ENCODE measurements at regions not wholly inside any gene's neighbourhood (a gene's known extent, or its start where the extent isn't known, plus 50 kb on each side); places are given as distances from the start of the nearest gene placed in this dataset.

DNA sequence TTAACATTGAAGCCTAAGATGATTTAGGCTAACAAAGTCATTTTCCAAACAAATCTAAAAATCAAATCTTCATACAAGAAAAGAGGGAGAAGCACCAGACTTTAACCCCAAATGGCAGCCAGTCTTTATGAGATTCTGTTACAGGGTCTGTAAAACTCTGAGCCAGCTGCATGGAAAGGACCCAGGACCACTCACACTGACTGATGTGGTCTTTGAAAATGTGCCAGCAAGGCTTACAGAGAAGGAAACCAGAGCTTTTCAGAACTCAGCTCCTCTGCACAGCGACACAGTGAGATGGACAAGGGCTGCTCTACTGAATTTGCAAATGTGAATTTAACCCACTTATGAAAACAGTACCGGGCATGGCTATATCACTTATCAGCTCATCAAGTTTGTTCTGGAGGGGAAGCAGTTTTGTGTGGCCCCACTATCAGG, 98.8 kb upstream of the SERP2 start:
- H3K36me3 ChIP-seq (ENCODE audit: control insufficient read depth in 2 of 2, insufficient read depth in 2 of 2, low read length in 1 of 2), result no peaks in the 10 kb centered on the region
- peaks cover 67 to 86% of the 10 kb centered on the region in 2 donors for H3K4me1 ChIP-seq (ENCODE audit: control insufficient read depth in 2 of 2, insufficient read depth in 2 of 2, low read length in 2 of 2)
- no peaks in the 10 kb centered on the region for H3K9me3 ChIP-seq (ENCODE audit: control insufficient read depth in 2 of 2, insufficient read depth in 1 of 2, low read length in 1 of 2)
- H3K27ac ChIP-seq (ENCODE audit: low read depth in 1 of 2, low read length in 1 of 2), result peak overlapping the region; percentile 97
- H3K27me3 ChIP-seq (ENCODE audit: control insufficient read depth in 2 of 2, insufficient read depth in 1 of 2, low read length in 1 of 2), result no peaks in the 10 kb centered on the region
- peak overlapping the region; percentile 31 to 47 for H3K4me3 ChIP-seq (ENCODE audit: low read length in 2 of 2)
- WGBS, result 3% methylated on average over 2 of the region's 2 CpGs
- DNase-seq (ENCODE audit: low read depth in 6 of 9, low spot score in 9 of 9), result peak in 4 of 9 donors; percentile 64 to 88 (median 72)

- peak in 2 of 9 donors; percentile 24 to 65 for DNase-seq (ENCODE audit: low read depth in 6 of 9, low spot score in 9 of 9)
- Histone ChIP-seq H3K27me3 (ENCODE audit: control insufficient read depth in 2 of 2, insufficient read depth in 1 of 2, low read length in 1 of 2) (no peaks in the 10 kb centered on the region), H3K27ac (ENCODE audit: low read depth in 1 of 2, low read length in 1 of 2) (peak overlapping the region; percentile 97), H3K4me1 (ENCODE audit: control insufficient read depth in 2 of 2, insufficient read depth in 2 of 2, low read length in 2 of 2) (peaks cover 65 to 82% of the 10 kb centered on the region in 2 donors), H3K4me3 (ENCODE audit: low read length in 2 of 2) (no peak overlapping the region), H3K9me3 (ENCODE audit: control insufficient read depth in 2 of 2, insufficient read depth in 1 of 2, low read length in 1 of 2) (no peaks in the 10 kb centered on the region), H3K36me3 (ENCODE audit: control insufficient read depth in 2 of 2, insufficient read depth in 2 of 2, low read length in 1 of 2) (no peaks in the 10 kb centered on the region)
These were observed 98.2 kb upstream of the SERP2 start for GRCh38 chr13:44275381-44275780.

DNA sequence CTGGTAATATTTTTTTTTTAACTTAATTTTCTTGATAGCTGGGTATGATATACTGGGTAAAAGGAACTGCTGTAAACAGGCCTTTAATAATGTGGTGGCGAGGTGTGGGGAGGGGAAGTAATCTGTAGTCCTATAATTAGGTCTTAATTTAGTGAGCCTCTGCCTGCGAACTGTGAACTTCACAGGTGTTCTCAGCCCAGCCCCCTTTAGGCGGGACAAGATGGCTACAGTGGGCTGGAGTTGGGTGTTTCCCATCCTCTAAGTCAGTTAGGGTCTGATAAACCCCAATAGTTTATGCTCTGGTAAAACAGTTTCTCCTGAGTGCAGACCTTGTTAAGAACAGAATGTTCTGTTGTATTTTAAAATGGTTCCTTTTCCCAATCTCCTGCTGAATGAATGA, 97.6 kb upstream of the SERP2 start:
- no peaks in the 10 kb centered on the region for H3K9me3 ChIP-seq (ENCODE audit: control insufficient read depth in 2 of 2, insufficient read depth in 1 of 2, low read length in 1 of 2)
- H3K4me1 ChIP-seq (ENCODE audit: control insufficient read depth in 2 of 2, insufficient read depth in 2 of 2, low read length in 2 of 2), result peaks cover 64 to 82% of the 10 kb centered on the region in 2 donors
- WGBS, result 20% methylated on average over 3 of the region's 3 CpGs
- no peaks in the 10 kb centered on the region for H3K27me3 ChIP-seq (ENCODE audit: control insufficient read depth in 2 of 2, insufficient read depth in 1 of 2, low read length in 1 of 2)
- no peak overlapping the region for H3K4me3 ChIP-seq (ENCODE audit: low read length in 2 of 2)
- peak in 3 of 9 donors; percentile 45 to 76 (median 61) for DNase-seq (ENCODE audit: low read depth in 6 of 9, low spot score in 9 of 9)
- no peaks in the 10 kb centered on the region for H3K36me3 ChIP-seq (ENCODE audit: control insufficient read depth in 2 of 2, insufficient read depth in 2 of 2, low read length in 1 of 2)
- H3K27ac ChIP-seq (ENCODE audit: low read depth in 1 of 2, low read length in 1 of 2), result peak overlapping the region; percentile 97

DNA sequence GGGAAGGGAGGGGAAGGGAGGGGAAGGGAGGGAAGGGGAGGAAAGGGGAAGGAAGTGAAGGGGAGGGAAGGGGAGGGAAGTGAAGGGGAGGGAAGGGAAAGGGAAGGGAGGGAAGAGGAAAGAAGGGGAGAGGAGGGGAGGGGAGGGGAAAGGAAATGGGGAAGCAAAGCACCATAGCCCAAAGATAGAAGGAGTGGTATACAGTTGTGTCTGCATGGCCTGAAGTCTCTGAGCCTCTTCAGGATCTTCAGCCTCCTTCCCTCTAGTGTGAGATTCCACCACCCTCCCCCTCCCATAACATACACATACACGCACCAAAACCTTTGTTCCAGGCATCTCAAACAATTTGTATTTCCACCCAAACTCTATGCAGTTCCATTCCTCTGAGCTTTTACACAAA, 96.2 kb upstream of the SERP2 start:
- WGBS, result 86% methylated on average over 1 of the region's 1 CpG
- Histone ChIP-seq H3K27me3 (ENCODE audit: control insufficient read depth in 2 of 2, insufficient read depth in 1 of 2, low read length in 1 of 2) (no peaks in the 10 kb centered on the region), H3K4me3 (ENCODE audit: low read length in 2 of 2) (no peak overlapping the region), H3K9me3 (ENCODE audit: control insufficient read depth in 2 of 2, insufficient read depth in 1 of 2, low read length in 1 of 2) (no peaks in the 10 kb centered on the region), H3K4me1 (ENCODE audit: control insufficient read depth in 2 of 2, insufficient read depth in 2 of 2, low read length in 2 of 2) (peaks cover 62 to 76% of the 10 kb centered on the region in 2 donors), H3K36me3 (ENCODE audit: control insufficient read depth in 2 of 2, insufficient read depth in 2 of 2, low read length in 1 of 2) (no peaks in the 10 kb centered on the region), H3K27ac (ENCODE audit: low read depth in 1 of 2, low read length in 1 of 2) (peak overlapping the region; percentile 69 to 96)
- DNase-seq (ENCODE audit: low read depth in 6 of 9, low spot score in 9 of 9), result no peak

- Histone ChIP-seq H3K27ac (ENCODE audit: low read depth in 1 of 2, low read length in 1 of 2) (peak overlapping the region; percentile 69 to 96), H3K4me3 (ENCODE audit: low read length in 2 of 2) (no peak overlapping the region), H3K27me3 (ENCODE audit: control insufficient read depth in 2 of 2, insufficient read depth in 1 of 2, low read length in 1 of 2) (no peaks in the 10 kb centered on the region), H3K4me1 (ENCODE audit: control insufficient read depth in 2 of 2, insufficient read depth in 2 of 2, low read length in 2 of 2) (peaks cover 56 to 69% of the 10 kb centered on the region in 2 donors), H3K9me3 (ENCODE audit: control insufficient read depth in 2 of 2, insufficient read depth in 1 of 2, low read length in 1 of 2) (no peaks in the 10 kb centered on the region), H3K36me3 (ENCODE audit: control insufficient read depth in 2 of 2, insufficient read depth in 2 of 2, low read length in 1 of 2) (no peaks in the 10 kb centered on the region)
- WGBS, result 24% methylated on average over 4 of the region's 4 CpGs
- peak in 5 of 9 donors; percentile 70 to 87 (median 75) for DNase-seq (ENCODE audit: low read depth in 6 of 9, low spot score in 9 of 9)
These were observed 95.5 kb upstream of the SERP2 start for GRCh38 chr13:44278166-44278565.

GRCh38 chr13:44280456-44280855, 93.2 kb upstream of the SERP2 start:
- Histone ChIP-seq H3K27me3 (ENCODE audit: control insufficient read depth in 2 of 2, insufficient read depth in 1 of 2, low read length in 1 of 2) (no peaks in the 10 kb centered on the region), H3K27ac (ENCODE audit: low read depth in 1 of 2, low read length in 1 of 2) (peak overlapping the region in 1 of 2 donors; percentile 53), H3K36me3 (ENCODE audit: control insufficient read depth in 2 of 2, insufficient read depth in 2 of 2, low read length in 1 of 2) (no peaks in the 10 kb centered on the region), H3K4me3 (ENCODE audit: low read length in 2 of 2) (no peak overlapping the region), H3K4me1 (ENCODE audit: control insufficient read depth in 2 of 2, insufficient read depth in 2 of 2, low read length in 2 of 2) (peaks cover 45 to 50% of the 10 kb centered on the region in 2 donors), H3K9me3 (ENCODE audit: control insufficient read depth in 2 of 2, insufficient read depth in 1 of 2, low read length in 1 of 2) (no peaks in the 10 kb centered on the region)
- DNase-seq (ENCODE audit: low read depth in 6 of 9, low spot score in 9 of 9), result no peak
- 96% methylated on average over 5 of the region's 5 CpGs for WGBS

GRCh38 chr13:44281252-44282000, 92.2 kb upstream of the SERP2 start:
- H3K27ac ChIP-seq (ENCODE audit: low read depth in 1 of 2, low read length in 1 of 2), result peak overlapping the region in 1 of 2 donors; percentile 53
- WGBS, result 85% methylated on average over 9 of the region's 9 CpGs
- H3K4me1 ChIP-seq (ENCODE audit: control insufficient read depth in 2 of 2, insufficient read depth in 2 of 2, low read length in 2 of 2), result peaks cover 36 to 42% of the 10 kb centered on the region in 2 donors
- H3K36me3 ChIP-seq (ENCODE audit: control insufficient read depth in 2 of 2, insufficient read depth in 2 of 2, low read length in 1 of 2), result no peaks in the 10 kb centered on the region
- H3K27me3 ChIP-seq (ENCODE audit: control insufficient read depth in 2 of 2, insufficient read depth in 1 of 2, low read length in 1 of 2), result no peaks in the 10 kb centered on the region
- no peak overlapping the region for H3K4me3 ChIP-seq (ENCODE audit: low read length in 2 of 2)
- DNase-seq (ENCODE audit: low read depth in 6 of 9, low spot score in 9 of 9), result no peak
- no peaks in the 10 kb centered on the region for H3K9me3 ChIP-seq (ENCODE audit: control insufficient read depth in 2 of 2, insufficient read depth in 1 of 2, low read length in 1 of 2)

DNA sequence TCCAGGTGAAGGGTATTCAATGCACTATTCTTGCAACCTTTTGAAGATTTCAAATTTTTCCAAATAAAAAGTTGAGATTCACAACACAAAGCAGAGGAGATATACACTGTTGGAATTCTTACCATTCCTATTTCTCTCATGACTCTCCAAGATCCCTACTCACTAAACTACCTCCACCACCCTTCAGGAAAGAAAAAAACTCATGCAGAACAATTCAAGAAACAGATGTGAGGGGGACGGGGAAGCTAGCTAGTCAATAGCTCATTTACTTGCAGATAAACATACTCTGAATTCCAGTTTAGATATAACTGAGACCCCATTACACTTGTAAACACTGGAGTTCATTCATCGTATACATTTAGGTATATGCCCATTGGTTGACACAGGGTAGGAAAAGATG, 90.0 kb upstream of the SERP2 start:
- peaks cover 17 to 32% of the 10 kb centered on the region in 2 donors for H3K4me1 ChIP-seq (ENCODE audit: control insufficient read depth in 2 of 2, insufficient read depth in 2 of 2, low read length in 2 of 2)
- no peak overlapping the region for H3K27ac ChIP-seq (ENCODE audit: low read depth in 1 of 2, low read length in 1 of 2)
- no peak overlapping the region for H3K4me3 ChIP-seq (ENCODE audit: low read length in 2 of 2)
- no peak for DNase-seq (ENCODE audit: low read depth in 6 of 9, low spot score in 9 of 9)
- H3K36me3 ChIP-seq (ENCODE audit: control insufficient read depth in 2 of 2, insufficient read depth in 2 of 2, low read length in 1 of 2), result no peaks in the 10 kb centered on the region
- WGBS, result 90% methylated on average over 2 of the region's 2 CpGs
- no peaks in the 10 kb centered on the region for H3K9me3 ChIP-seq (ENCODE audit: control insufficient read depth in 2 of 2, insufficient read depth in 1 of 2, low read length in 1 of 2)
- H3K27me3 ChIP-seq (ENCODE audit: control insufficient read depth in 2 of 2, insufficient read depth in 1 of 2, low read length in 1 of 2), result no peaks in the 10 kb centered on the region

DNA sequence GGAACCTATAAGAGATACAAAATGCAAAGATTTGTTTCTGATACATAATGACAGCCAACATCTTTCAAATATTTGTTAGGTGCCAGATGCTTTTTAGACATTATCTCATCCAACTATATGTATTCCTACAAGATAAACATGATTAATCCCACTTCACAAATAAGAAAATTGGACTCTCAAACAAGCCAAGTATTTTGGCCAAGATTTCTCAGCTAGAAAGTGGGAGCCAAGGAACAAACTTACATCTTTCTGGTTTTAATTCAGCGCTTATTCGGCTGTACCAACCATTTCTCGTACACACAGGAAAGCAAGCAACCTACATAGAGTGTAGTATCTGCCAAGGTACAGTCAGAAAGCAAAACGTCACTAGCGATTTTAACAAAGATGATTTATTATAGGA, 85.7 kb upstream of the SERP2 start:
- H3K4me3 ChIP-seq (ENCODE audit: low read length in 2 of 2), result no peak overlapping the region
- H3K36me3 ChIP-seq (ENCODE audit: control insufficient read depth in 2 of 2, insufficient read depth in 2 of 2, low read length in 1 of 2), result no peaks in the 10 kb centered on the region
- peaks cover 13 to 30% of the 10 kb centered on the region in 2 donors for H3K4me1 ChIP-seq (ENCODE audit: control insufficient read depth in 2 of 2, insufficient read depth in 2 of 2, low read length in 2 of 2)
- DNase-seq (ENCODE audit: low read depth in 6 of 9, low spot score in 9 of 9), result no peak
- 76% methylated on average over 5 of the region's 5 CpGs for WGBS
- no peaks in the 10 kb centered on the region for H3K9me3 ChIP-seq (ENCODE audit: control insufficient read depth in 2 of 2, insufficient read depth in 1 of 2, low read length in 1 of 2)
- H3K27ac ChIP-seq (ENCODE audit: low read depth in 1 of 2, low read length in 1 of 2), result no peak overlapping the region
- H3K27me3 ChIP-seq (ENCODE audit: control insufficient read depth in 2 of 2, insufficient read depth in 1 of 2, low read length in 1 of 2), result no peaks in the 10 kb centered on the region
